Chondrocyte (in vitro differentiated cells): ENCODE measurements at regions not wholly inside any gene's neighbourhood (a gene's known extent, or its start where the extent isn't known, plus 50 kb on each side); places are given as distances from the start of the nearest gene placed in this dataset.

Experiments used
- DNase-seq: peaks from one replicate; pipeline ENCODE4 v3.0.0; 2021; ENCODE audit warnings: mixed read lengths, low spot score
- H3K27ac Mint-ChIP-seq: one replicate; pipeline ENCODE4 v1.8.0; 2021; ENCODE audit warnings: mild to moderate bottlenecking, moderate library complexity, mixed read lengths; ENCODE audit not compliant: unreplicated experiment
- H3K27me3 Mint-ChIP-seq: 2 replicates; pipeline ENCODE4 v1.8.0; 2021; ENCODE audit warnings: low read depth, mixed read lengths
- H3K36me3 Mint-ChIP-seq: 2 replicates; pipeline ENCODE4 v1.8.0; 2021; ENCODE audit warnings: low read depth, mixed read lengths
- H3K4me1 Mint-ChIP-seq: 2 replicates; pipeline ENCODE4 v1.8.0; 2021; ENCODE audit warnings: low read depth, mild to moderate bottlenecking, mixed read lengths
- H3K4me3 Mint-ChIP-seq: one replicate; pipeline ENCODE4 v1.8.0; 2021; ENCODE audit warnings: mild to moderate bottlenecking, moderate library complexity, mixed read lengths; ENCODE audit not compliant: unreplicated experiment
- H3K9me3 Mint-ChIP-seq: 2 replicates; pipeline ENCODE4 v1.8.0; 2021; ENCODE audit warnings: low read depth, mixed read lengths
- TF ChIP-seq, protein P1 (sequence below): fragments of 200-600 bp; sonication (generic); IDR thresholded peaks from 2 replicates; pipeline ENCODE4 v1.5.0; 2021; ENCODE audit warnings: antibody characterized with exemption, mild to moderate bottlenecking, moderate library complexity

DNA sequence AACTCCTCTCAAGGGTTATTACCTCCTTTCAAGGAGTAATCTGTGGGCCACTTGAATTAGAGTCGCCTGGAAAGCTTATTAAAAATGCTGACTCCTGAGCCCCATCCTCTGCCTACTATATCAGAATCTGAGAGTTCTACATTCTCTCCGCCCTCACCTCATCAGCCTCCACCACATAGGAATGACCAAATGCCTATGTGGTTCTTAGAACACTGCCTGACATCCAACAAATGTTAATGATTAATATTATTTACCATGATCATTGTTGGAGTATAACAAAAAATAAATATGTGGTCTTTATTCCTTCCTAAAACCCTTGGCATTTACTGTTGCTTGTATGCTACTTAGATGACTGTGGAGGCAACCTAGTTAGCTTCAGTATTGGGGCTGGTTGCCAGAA is 91.9 kb downstream of the BBS10 start:
- peaks cover 31% of the 10 kb centered on the region for H3K4me1 Mint-ChIP-seq
- H3K4me3 Mint-ChIP-seq, result no peak overlapping the region
- H3K9me3 Mint-ChIP-seq, result no peaks in the 10 kb centered on the region
- no peak overlapping the region for H3K27ac Mint-ChIP-seq
- no peaks in the 10 kb centered on the region for H3K36me3 Mint-ChIP-seq
- TF ChIP-seq, protein P1, sequence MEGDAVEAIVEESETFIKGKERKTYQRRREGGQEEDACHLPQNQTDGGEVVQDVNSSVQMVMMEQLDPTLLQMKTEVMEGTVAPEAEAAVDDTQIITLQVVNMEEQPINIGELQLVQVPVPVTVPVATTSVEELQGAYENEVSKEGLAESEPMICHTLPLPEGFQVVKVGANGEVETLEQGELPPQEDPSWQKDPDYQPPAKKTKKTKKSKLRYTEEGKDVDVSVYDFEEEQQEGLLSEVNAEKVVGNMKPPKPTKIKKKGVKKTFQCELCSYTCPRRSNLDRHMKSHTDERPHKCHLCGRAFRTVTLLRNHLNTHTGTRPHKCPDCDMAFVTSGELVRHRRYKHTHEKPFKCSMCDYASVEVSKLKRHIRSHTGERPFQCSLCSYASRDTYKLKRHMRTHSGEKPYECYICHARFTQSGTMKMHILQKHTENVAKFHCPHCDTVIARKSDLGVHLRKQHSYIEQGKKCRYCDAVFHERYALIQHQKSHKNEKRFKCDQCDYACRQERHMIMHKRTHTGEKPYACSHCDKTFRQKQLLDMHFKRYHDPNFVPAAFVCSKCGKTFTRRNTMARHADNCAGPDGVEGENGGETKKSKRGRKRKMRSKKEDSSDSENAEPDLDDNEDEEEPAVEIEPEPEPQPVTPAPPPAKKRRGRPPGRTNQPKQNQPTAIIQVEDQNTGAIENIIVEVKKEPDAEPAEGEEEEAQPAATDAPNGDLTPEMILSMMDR, result no peak
- no peak for DNase-seq
- no peaks in the 10 kb centered on the region for H3K27me3 Mint-ChIP-seq

DNA sequence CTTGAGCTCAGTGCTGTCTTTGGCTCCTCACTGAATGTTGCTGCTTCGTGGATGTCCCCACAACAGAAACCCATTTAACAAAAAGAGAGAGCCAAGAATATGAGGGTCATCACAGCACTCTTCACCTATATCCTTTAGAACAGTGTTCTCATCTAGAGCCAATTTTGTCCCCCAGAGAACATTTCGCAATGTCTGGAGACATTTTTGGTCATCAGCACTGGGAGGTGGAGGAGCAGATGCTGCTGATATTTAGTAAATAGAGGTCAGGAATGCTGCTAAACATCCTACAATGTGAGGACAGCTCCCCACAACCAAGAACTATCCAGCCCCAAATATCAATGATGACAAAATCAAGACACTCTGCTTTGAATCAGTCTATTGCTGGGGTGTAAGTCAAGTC is 92.5 kb downstream of the BBS10 start:
- H3K4me3 Mint-ChIP-seq, result no peak overlapping the region
- H3K4me1 Mint-ChIP-seq, result peaks cover 31% of the 10 kb centered on the region
- TF ChIP-seq, protein P1, result no peak
- H3K9me3 Mint-ChIP-seq, result no peaks in the 10 kb centered on the region
- DNase-seq, result no peak
- no peaks in the 10 kb centered on the region for H3K27me3 Mint-ChIP-seq
- H3K27ac Mint-ChIP-seq, result no peak overlapping the region
- H3K36me3 Mint-ChIP-seq, result no peaks in the 10 kb centered on the region

DNA sequence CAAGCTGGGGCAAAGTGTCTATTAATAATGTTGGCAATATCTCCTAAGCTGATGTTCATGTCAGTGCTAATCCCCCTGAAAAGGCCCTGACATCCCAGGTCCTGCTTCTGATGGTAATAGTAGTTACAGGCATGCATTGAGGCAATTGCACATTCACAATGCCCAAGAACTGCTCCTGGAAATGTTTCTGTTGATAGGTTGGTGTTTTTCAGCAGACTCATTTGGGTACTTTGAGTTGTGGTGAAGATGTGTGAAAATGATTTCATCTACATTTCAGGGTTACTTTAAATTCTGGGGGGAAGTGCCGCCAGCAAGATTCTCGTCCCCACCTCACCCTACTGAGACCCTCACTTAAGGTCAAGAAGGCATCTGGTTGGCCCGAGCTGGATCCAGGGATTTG is 92.9 kb downstream of the BBS10 start:
- H3K36me3 Mint-ChIP-seq, result no peaks in the 10 kb centered on the region
- H3K27ac Mint-ChIP-seq, result no peak overlapping the region
- TF ChIP-seq, protein P1, result no peak
- H3K9me3 Mint-ChIP-seq, result no peaks in the 10 kb centered on the region
- no peak for DNase-seq
- H3K27me3 Mint-ChIP-seq, result no peaks in the 10 kb centered on the region
- H3K4me1 Mint-ChIP-seq, result peaks cover 31% of the 10 kb centered on the region
- H3K4me3 Mint-ChIP-seq, result no peak overlapping the region

DNA sequence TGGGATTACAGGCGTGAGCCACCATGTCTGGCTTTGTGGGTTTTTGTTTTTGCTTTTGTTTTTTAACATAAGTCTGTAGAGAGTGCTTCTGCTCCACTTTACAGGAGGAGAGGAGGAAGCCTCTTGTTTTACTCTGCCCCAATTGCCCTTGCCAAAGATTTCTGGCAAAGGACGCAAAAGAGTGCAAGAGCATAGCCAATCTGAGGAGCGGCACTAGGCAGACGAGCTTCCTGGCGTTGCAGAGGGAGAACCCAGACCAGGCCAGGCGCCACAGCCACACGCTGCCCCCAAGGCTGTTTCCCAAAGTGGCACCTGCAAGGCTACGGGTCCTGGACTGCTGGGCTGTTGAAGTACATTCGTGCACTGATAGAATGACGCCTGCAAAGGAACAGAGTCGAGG is 96.2 kb downstream of the BBS10 start:
- TF ChIP-seq, protein P1, result no peak
- no peak for DNase-seq
- Mint-ChIP-seq H3K4me3 (no peak overlapping the region), H3K9me3 (no peaks in the 10 kb centered on the region), H3K4me1 (peaks cover 19% of the 10 kb centered on the region), H3K27ac (no peak overlapping the region), H3K27me3 (no peaks in the 10 kb centered on the region), H3K36me3 (no peaks in the 10 kb centered on the region)

DNA sequence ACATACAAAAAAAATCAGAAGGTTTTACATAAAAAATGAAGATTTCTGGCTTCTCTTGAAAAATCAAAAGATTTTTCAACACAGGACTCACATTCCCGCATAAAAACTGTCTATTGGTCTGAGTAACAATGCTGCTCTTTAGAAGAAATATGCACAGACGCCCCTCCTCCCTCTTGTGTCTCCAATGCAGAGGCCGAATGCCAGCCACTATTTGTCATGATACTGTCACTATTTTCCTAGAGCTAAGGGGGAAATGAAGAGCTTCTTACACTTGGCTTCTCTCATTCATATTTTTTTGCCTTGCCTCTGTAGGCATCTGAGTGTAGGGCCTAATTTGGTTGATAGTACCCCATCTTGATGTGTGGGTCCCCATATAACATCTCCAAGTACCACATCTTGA is 98.0 kb downstream of the BBS10 start:
- DNase-seq, result no peak
- peaks cover 27% of the 10 kb centered on the region for H3K4me1 Mint-ChIP-seq
- no peaks in the 10 kb centered on the region for H3K27me3 Mint-ChIP-seq
- peak overlapping the region; percentile 47 for H3K27ac Mint-ChIP-seq
- no peaks in the 10 kb centered on the region for H3K36me3 Mint-ChIP-seq
- no peak overlapping the region for H3K4me3 Mint-ChIP-seq
- TF ChIP-seq, protein P1, result no peak
- H3K9me3 Mint-ChIP-seq, result no peaks in the 10 kb centered on the region
